UCSD-AML1 (cell line): ENCODE measurements at regions not wholly inside any gene's neighbourhood (a gene's known extent, or its start where the extent isn't known, plus 50 kb on each side); places are given as distances from the start of the nearest gene placed in this dataset.

ENCODE experiments used
- DNase-seq: peaks from one replicate; lab custom pipeline; 2025; ENCODE audit not compliant: unreplicated experiment; lab: John Stamatoyannopoulos, UW

GRCh38 chr20:58004146-58004545, 224.3 kb downstream of the ANKRD60 start:
- no peak for DNase-seq

- DNase-seq: no peak
Observed at GRCh38 chr20:58003525-58003924, 224.9 kb downstream of the ANKRD60 start.

- no peak for DNase-seq
Observed at GRCh38 chr20:58002901-58003300, 225.6 kb downstream of the ANKRD60 start.

- no peak for DNase-seq
Observed at GRCh38 chr20:58001946-58002345, 226.5 kb downstream of the ANKRD60 start.

GRCh38 chr20:58001381-58001780, 227.1 kb downstream of the ANKRD60 start:
- no peak for DNase-seq

GRCh38 chr20:58000861-58001260, 227.6 kb downstream of the ANKRD60 start:
- no peak for DNase-seq

GRCh38 chr20:57999465-58000111, 228.9 kb downstream of the ANKRD60 start:
- DNase-seq: peak; percentile 31

- DNase-seq: no peak
Observed at GRCh38 chr20:57998981-57999464, 229.4 kb downstream of the ANKRD60 start.

GRCh38 chr20:57998276-57998675, 230.2 kb downstream of the ANKRD60 start:
- DNase-seq: no peak

- DNase-seq: no peak
Observed at GRCh38 chr20:57996936-57997890, 231.2 kb downstream of the ANKRD60 start.

GRCh38 chr20:57996465-57996864, 232.0 kb downstream of the ANKRD60 start:
- no peak for DNase-seq

- no peak for DNase-seq
Observed at GRCh38 chr20:57995381-57995977, 233.0 kb downstream of the ANKRD60 start.

- no peak for DNase-seq
Observed at GRCh38 chr20:57993716-57994431, 234.6 kb downstream of the ANKRD60 start.

GRCh38 chr20:57991211-57991881, 237.1 kb downstream of the ANKRD60 start:
- DNase-seq: no peak

- no peak for DNase-seq
Observed at GRCh38 chr20:57990396-57990987, 238.0 kb downstream of the ANKRD60 start.

- no peak for DNase-seq
Observed at GRCh38 chr20:57988828-57989227, 239.6 kb downstream of the ANKRD60 start.

GRCh38 chr20:57988422-57988821, 240.0 kb downstream of the ANKRD60 start:
- DNase-seq: no peak

GRCh38 chr20:57987659-57988058, 240.8 kb downstream of the ANKRD60 start:
- DNase-seq: no peak

- DNase-seq: no peak
Observed at GRCh38 chr20:57986666-57987065, 241.8 kb downstream of the ANKRD60 start.

- DNase-seq: no peak
Observed at GRCh38 chr20:57985278-57985677, 243.2 kb downstream of the ANKRD60 start.
